NCI-H524 treated with DMSO at 0.1 percent for 48 hours (cell line): ENCODE measurements at regions not wholly inside any gene's neighbourhood (a gene's known extent, or its start where the extent isn't known, plus 50 kb on each side); places are given as distances from the start of the nearest gene placed in this dataset.
A peak's percentile ranks its signal among the peaks of the same experiment; 100 is the strongest.

Experiments
- DNase-seq: peaks from one replicate; lab custom pipeline; 2025; lab: John Stamatoyannopoulos, UW

DNA sequence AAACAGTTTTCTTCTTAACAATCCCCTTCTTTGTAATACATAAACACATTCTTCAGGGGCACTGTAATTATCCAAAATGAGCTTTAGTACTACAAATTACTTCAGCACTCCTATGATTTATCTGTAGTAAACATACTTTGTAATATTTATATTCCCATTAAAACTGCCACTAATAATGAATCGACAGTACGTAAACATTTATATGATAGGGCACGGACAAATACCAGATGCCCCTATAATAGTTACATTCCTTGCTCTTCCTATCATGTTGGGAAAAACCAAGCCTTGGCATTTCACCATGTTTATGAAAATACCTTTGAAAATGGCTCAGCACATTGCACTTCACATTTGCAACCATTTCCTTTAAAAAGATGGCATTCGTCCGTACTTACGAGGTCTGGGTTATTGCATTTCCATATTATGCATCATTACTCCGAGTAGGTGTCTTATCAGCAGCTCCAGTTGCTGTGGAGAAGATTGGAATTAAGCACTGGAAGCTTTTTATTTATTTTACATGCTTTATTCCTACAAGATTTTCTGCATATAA lies 1043.4 kb downstream of the DIAPH3 start:
- DNase-seq: no peak

DNA sequence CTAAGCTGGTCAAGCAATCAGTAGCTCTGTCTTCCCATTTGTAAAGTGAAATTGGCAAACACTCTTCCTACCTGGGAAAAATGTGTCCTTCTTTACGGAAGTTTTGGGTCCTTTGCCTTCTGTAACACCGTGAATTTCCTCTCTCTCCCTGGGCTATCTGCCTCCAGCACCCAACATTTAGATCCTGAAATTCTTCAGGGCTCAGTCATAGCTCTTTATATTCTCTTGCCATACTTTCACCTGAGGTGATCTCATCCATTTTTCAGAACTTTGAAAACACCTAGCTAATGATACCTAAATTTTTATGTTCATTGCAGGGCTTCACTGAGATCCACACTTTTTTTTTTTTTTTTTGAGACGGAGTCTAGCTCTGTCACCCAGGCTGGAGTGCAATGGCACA lies 1042.2 kb downstream of the DIAPH3 start:
- DNase-seq: no peak

DNA sequence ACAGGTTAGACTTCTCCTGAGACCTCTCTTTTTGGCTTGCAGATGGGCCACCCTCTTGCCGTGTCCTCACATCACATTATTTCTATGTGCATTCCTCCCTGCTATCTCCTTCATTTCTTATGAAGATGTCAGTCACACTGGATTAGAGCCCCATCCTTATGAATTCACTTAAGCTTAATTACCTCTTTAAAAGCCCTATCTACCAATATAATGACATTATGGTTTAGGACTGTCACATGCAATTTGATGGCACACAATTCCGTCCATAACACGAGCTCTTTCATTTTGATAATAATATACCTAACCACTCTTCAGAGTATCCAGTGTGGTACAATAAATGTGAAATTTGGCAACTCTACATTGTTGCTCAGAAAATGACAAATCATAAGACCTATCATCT lies 1037.3 kb downstream of the DIAPH3 start:
- DNase-seq: no peak

DNA sequence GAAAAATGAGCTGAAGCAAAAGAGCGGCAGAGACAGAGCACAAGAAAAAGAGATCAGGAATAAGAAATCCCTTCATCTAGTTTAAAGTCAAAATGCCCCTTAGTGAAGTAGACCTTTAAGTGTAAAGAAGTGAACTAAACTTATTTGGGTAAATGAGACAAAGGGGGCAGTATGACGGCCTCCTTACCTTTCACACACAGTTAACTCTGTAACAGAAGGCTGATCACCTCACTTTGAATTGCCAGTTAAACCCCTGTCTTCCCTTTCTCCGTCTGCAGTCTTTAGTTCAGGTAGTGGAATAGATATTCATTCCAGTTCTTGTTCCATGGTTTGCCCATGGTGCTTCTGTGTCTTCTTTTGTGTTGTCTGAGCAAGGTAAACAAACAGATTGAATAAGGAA lies 1029.8 kb downstream of the DIAPH3 start:
- DNase-seq: no peak

DNA sequence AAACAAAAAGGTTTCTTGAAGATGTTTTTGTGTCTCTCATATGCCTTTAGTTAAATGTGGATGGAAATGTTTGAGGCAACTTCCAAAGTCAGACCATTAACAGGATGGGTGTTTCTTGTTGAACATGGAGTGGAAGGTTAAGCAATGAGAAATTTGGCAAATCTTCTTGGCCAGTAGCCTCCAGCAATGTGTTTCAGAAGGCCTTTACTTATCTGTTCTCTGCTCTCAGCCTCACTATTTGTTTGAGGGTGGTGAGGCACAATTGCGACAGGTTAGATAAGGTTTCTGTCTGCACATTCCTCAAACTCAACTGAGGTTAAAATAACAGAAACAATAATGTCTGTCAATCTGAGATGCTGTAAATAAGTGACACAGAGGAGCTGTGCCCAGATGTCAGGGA lies 1019.0 kb downstream of the DIAPH3 start:
- DNase-seq: no peak

DNA sequence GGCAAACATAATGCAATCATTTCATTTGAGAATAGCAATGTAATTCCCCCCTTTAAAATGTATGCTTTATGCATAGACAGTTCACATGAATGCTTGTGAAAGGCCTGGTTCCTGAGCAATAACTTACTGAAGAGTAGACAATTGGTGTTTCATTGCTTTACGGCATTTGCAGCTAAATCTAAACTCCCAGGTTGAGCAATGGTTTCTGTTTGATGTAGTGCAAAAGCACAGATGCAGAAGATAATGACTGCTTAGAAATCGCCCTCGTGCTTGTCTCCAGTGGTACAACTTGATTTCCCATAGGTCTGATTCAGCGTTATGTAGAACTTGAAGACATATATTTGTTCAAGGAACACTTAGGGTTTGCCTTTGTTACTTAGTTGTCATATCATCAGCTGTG lies 1018.3 kb downstream of the DIAPH3 start:
- no peak for DNase-seq

DNA sequence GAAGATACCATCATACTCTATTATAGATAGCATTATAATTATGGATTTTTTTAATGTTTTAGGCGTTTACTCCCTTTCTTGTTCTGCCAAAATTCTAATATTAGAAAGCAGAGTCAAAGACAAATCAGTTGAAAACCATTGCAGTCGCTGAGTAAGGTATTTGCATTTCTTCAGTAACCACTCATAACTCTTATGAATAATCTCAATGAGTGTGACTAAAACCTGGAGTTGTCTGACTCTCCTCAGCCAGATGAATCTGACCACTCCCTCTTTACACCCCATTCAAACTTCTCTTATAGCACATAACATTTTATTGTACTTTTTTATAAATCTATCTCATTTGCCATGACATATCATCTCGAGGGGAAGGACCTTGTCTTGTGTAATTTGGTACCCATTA lies 1006.5 kb downstream of the DIAPH3 start:
- DNase-seq: no peak

DNA sequence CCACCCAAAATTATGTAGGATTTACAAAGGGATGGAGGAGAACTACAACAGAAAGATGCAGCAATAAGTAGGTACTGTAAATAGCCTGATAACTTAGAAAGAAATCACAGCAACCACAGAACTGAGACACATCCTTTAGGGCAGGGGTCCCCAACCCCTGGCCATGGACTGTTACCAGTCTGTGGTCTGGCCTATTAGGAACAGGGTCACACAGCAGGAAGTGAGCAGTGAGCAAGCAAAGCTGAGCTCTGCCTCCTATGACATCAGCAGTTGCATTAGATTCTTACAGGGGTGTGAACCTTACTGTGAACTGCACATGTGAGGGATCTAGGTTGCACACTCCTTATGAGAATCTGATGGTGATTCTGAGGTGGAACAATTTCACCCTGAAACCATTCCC lies 997.6 kb downstream of the DIAPH3 start:
- no peak for DNase-seq

DNA sequence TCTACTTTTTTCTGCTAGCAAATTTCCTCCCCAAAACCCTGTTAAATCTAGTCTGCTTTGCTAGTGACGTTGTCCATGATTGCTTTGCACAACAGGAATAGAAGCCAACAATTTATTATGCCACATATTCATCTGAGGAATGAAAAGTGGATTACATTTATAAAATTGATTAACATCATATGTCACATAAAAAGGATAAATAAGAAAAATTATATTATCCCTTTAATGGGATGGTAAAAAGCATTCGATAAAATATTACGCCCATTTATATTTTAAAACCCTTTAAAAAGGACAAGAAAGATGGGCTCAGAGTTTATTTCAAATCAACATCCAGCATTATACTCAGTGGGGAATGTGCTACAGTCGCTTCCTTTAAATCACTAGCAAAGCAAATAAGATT lies 991.7 kb downstream of the DIAPH3 start:
- DNase-seq: no peak

DNA sequence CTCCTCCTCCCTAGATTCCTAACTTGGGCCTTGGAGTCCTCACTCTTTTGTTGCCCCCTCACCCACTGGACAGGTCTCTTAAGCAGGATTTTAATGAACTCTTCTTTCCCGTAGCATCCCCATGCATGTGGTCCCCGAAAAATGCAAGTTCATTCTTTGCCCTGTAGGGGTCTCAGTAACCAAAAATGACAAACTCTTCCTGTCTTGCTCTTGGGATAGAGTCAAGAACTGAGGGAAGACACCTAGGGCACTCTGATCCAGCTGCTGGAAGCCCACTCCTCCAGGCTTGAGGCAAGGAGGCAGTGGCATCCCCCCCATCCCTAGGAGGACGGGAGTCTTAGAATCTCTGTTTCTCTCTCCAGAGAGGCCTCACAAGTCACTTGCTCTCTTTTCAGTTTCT lies 987.0 kb downstream of the DIAPH3 start:
- DNase-seq: no peak

DNA sequence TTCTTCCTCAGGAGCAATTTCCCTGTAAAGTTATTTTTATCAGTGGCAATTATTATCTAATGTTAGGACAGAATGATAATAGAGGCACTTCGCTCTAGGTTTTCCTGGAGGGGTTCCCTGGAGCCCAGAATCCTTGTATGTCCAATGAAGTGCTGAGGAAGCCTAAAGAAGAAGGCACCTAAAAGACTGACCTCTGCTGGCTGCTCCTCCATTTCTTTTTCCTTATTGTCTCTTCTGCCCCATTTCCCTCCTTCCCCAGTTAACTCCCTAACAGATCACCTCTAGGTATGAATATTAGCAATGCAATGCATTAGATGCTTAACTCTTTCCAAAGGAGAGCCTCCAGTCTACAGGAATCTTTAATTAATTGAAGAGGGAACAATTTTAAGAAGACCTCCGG lies 985.4 kb downstream of the DIAPH3 start:
- no peak for DNase-seq

DNA sequence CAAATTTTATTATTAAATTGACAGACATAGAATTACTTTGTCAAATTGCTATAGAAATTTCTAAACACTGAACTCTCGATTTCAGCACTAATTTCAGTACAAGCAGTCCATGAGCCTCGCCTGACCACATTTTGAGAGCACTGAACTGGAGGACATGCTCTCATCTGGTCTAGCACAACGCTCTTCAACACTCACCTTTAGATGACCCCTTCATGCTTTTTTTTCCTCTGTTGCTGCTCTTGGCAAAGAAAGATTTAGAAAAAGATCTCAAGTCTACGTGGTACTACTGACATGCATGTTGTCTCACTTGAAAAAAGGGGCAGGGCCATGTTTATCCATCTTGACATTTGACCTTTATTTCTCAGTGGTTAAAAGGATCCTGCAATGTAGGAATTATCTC lies 981.5 kb downstream of the DIAPH3 start:
- no peak for DNase-seq

DNA sequence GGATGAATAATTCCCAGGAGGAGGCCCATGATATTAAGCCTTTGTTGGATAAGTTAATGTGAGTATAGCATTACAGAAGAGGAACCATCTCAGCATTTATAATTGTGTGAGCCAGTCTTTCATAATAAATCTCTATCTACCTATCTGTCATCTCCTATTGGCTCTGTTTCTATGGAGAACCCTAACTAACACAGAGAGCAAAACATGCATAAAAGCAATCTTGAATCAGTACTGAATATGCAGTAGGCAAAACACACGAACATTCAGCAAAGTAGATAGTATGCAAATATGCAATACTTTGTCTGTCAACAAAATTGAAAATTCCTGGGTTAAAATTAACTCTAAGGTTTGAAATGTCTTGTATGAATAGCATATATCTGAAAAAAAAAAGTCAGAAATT lies 966.3 kb downstream of the DIAPH3 start:
- DNase-seq: no peak

DNA sequence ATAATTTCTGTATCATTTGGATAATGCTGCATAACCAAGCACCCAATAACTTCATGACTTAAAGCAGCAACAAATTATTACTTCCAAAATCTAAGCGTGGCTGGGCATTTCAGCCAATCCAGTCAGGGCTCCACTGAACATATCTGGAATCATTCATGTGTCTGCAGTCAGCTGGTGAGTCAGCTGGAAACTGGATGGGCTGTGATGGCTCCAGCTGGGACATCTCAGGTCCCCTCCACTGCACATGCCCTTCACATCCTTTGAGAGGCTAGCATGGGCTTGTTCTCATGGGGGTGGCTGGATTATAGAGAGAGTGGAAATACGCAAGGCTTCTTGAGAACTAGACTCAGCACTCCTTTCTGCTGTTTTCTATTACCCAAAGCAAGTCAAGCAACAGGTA lies 961.9 kb downstream of the DIAPH3 start:
- no peak for DNase-seq

DNA sequence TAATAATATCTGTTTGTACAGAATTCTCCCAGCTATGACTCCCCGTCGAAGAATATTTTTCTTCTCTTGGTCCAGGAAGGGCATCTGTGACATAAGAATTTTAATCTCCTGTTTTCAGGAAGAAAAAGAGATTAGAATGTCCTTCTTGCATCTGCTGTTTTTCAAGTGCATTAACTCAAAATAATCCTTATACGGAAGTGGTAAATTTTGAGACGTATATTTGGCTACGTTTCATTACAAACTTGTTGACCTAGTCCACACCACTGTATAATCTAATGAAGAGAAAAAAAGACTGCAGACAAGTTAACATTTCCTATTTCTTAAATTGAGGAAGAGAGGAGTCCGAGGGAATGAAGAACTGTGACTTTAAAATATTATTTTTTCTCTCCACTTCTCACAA lies 959.9 kb downstream of the DIAPH3 start:
- peak; percentile 13 for DNase-seq

DNA sequence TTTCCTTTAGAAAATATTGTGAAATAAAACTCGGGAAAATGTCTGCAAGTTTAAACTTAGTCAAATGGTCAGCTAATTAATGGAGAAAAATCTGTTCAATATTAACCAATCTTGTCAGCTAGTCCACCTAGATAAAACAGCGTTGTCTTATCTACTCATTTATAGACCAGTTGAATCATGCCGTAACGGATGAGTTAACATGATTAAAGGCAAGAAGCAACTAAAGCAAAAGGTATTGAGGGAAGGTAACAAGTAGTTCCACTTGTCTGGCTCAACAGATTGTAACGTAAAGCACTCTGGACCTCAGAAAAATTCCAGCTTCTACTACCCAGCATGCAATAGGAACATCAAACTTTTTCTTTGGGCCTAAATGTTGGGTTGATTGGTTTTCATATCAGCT lies 958.2 kb downstream of the DIAPH3 start:
- DNase-seq: no peak

DNA sequence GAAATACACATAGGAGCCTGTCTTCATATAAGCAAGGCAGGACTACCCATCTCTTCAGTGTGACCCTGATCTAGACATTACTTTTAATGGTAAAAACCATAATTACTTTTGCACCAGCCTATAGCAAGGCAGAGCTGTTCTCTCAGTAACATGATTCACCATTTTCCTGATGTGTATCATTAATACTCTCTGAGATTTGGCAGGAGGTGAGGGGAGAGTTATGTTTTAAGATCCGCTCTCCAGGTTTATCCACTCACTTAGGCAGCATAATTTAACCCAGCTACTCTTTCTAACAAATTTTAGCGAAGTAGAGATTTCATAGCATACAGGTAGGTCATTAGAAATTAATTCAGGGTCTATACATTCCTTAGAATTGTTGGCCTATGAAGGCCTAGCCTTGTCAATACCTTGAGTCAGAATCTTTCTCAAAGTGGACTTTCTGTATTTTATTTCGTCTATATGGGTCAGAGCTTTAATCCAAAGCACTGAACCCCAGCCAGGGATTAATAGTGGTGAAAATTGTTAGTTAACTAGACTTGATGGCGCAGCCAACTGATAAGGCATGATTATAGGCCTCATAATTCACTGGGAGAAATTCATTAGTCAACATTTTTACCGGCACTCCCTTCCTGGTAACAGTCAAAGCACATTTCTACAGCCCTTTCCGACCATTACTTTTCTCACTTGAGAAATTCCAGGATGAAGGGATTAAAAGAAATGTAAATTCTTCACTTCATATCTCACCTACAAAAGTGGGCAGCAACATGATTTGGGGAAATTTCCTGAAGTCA lies 955.1 kb downstream of the DIAPH3 start:
- no peak for DNase-seq

DNA sequence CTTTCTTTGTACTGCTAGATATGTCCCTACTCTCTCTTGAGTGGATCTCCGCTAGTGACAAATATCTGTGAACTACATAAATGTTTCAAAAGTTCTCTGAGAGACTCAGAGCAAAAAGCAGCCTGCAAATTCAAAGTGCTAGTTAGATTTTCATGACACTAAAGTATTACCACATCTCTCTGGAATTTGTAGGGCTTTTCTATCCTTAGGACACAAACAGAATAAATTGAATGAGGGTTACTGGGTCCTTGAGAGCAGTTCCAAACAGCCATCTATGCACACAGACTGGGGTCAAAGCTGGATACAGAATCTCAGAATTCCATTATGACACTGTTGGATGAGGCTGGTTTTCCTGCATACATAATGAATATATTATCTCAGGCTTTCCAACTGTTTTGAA lies 953.2 kb downstream of the DIAPH3 start:
- DNase-seq: no peak

DNA sequence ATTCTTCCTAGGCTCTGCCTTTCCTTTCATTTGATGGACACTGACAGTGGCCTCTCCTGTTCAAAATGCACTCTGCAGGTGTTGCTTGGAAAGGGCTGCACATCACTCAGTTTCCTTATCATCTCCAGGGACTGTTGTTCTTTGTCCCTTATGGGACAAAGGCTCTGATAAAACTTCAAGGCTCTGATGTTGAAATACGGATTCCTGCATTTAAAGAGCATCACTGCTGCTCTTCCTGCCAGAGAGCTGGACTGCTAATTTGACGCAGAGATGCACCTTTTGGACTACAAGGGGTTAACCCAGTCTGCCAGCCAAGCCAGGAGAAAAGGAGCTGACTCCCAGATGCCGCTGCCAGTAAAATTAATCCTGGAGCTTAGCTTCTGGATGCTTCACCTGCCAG lies 952.1 kb downstream of the DIAPH3 start:
- DNase-seq: no peak

DNA sequence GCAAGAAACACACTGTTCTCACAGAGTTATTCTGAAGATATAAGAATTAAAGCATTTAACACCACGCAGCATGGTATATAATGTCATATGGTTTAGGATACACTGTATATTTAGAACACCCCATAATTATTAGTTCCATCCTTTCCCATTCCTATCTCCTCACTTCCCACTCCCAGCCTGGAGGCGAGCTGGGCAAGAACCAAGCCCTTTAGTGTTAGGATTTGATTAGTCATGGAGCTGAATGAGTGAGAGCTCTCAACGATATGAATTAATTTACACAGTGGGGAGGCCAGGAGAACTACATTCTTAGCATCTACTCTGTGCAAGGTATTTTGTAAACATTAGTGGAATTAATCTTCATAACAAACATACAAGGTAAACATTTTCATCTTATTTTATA lies 934.3 kb downstream of the DIAPH3 start:
- DNase-seq: no peak

DNA sequence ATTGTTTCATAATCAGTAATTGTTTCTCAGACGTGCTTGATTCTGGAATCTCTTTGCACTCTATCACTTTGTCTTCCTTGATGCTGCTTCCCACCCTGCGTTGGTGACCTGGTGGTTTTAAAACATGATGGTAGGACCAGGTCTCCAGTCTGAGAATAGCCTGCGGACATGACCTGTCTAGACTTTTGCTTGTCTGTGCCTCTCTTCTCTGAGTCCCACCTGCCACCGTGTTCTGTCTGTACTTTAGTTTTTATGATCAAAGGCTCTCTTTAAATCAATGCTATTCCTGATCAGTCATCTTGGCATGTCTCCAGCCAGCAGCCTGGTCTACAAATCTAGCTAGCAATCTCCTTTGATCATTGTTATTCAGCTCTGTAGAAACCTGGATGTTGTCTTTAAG lies 933.9 kb downstream of the DIAPH3 start:
- no peak for DNase-seq

DNA sequence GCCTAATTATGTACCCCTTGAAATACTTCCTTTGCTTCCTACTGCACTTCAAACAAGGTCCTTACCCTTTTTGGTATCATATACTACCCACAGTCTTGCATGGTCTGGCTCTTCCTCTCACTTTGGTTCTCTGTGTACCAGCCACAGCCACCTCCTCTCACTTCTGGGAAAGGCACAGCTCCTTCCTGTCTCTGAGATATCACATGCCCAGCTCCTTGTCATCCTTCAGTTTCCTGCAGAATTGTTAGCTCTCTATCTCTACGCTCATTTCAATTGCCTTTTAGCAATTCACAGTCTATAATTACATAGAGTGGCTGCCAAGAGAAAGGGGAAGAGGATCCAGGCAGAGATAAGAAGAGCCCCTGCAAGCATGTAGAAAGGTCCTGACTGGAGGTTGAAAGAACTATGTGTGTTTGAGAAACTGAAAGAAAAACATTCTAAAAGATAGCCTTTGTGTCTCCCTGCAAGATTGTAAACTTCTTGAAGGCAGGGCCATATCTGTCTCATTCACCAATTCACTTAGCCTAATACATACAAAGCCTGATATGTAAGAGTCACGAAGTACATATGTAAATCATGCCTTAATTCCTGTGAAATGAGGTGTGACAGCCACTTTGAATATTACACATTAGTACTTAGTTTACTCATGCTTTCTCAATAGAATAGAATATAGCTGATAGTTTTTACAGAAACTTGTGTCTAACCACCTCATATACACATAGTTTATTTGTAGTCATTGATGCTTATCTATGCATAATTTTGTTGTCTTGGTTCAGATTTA lies 933.1 kb downstream of the DIAPH3 start:
- DNase-seq: no peak

DNA sequence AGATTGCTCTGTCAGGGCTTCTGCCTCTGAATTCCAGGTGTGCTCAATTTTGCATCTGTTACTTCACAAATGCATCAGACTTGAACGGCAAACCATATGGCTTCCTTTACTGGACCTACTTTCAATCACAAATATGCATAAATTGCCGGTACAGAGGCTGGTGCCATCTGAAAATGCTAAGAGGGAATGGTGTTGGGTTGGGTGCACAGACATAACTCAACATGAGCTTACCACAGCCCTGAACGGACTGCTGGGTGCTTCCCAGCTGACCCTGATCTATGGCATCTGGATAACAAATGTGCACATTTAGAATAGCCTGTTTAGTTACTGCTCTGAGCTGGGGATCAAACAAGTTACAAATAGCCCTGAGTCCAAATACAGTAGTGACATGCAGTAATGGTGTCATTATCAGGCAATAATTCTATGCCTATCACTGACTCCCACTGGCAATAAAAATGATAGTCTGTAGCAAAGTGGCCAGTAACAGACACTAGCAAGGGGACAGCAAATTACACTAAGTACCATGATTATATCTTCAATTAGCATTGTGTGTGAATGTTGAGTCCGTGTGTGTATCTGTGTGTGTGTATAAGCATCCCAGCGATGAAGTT lies 927.3 kb downstream of the DIAPH3 start:
- peak; percentile 26 for DNase-seq
